ENCODE measurements at regions not wholly inside any gene's neighbourhood (a gene's known extent, or its start where the extent isn't known, plus 50 kb on each side); places are given as distances from the start of the nearest gene placed in this dataset.

DNA sequence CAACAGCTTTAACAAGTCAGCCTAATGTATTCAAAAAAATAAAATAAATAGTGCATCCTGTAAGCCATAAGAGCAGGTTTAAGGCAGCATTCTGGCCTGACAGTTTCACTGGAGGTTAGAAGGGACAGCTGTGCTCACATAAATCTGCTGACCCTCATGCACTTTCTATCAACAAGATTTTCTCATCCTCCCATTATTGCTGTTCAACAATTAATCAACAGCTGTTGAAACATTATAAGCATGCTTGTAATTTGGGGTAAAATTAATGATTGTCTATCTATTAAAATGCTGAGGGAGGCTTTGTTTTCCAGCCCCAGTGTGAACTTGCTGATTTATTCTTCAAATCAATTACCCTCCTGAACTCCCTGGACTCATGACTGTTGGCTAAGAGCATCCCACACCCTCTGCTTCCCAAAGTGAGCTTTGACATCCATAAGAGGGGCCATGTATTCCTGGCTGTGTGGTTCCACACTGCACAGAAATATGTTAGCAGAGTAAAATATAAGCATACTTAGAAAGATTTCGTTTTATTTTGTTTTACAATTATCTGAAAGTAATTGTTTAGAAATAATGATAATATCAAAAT lies 492.4 kb downstream of the EFNB2 start:
- WGBS, 2 donors, result 81 to 90% methylated on average over 1 of the region's 1 CpG
- Histone ChIP-seq H3K9me3 (no peaks in the 10 kb centered on the region), H3K4me3 (replicated peaks in 1 of 3) (no peak overlapping the region), H3K4me1 (no peaks in the 10 kb centered on the region), H3K27me3 (no peaks in the 10 kb centered on the region), H3K27ac (no peak overlapping the region), H3K36me3 (no peaks in the 10 kb centered on the region)
- intact Hi-C loops (cut with DNase I), result no loop called here
- DNase-seq, result no peak
- TF ChIP-seq POLR2A (IDR thresholded peaks at IDR 0.05), result no peak
- TF ChIP-seq, protein P1, sequence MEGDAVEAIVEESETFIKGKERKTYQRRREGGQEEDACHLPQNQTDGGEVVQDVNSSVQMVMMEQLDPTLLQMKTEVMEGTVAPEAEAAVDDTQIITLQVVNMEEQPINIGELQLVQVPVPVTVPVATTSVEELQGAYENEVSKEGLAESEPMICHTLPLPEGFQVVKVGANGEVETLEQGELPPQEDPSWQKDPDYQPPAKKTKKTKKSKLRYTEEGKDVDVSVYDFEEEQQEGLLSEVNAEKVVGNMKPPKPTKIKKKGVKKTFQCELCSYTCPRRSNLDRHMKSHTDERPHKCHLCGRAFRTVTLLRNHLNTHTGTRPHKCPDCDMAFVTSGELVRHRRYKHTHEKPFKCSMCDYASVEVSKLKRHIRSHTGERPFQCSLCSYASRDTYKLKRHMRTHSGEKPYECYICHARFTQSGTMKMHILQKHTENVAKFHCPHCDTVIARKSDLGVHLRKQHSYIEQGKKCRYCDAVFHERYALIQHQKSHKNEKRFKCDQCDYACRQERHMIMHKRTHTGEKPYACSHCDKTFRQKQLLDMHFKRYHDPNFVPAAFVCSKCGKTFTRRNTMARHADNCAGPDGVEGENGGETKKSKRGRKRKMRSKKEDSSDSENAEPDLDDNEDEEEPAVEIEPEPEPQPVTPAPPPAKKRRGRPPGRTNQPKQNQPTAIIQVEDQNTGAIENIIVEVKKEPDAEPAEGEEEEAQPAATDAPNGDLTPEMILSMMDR (IDR thresholded peaks at IDR 0.05), result no peak

DNA sequence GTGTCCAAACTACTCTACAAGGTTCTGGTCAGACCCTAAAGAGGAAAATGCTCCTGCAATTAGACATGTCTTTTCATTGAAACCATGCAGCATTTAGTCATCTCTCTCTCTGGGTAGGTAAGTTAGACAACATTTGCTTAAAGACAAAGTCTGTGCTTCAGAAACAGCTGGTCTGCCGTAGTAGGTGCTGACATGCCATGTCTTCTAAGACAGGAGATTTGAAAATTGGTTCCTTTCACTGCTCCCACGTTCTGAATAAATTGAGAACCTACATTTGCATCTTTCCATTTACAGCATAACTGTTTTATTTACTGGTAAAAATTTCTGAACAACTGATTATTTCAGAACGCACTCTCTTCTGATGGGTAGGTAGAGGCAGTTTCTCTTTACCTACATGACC lies 494.0 kb downstream of the EFNB2 start:
- 93 to 98% methylated on average over 3 of the region's 3 CpGs for WGBS, 2 donors
- H3K9me3 ChIP-seq, result no peaks in the 10 kb centered on the region
- no peaks in the 10 kb centered on the region for H3K36me3 ChIP-seq
- no peak for DNase-seq
- no peak overlapping the region for H3K27ac ChIP-seq
- H3K4me1 ChIP-seq, result no peaks in the 10 kb centered on the region
- no peaks in the 10 kb centered on the region for H3K27me3 ChIP-seq
- intact Hi-C loops (cut with DNase I), result no loop called here
- TF ChIP-seq, protein P1 (IDR thresholded peaks at IDR 0.05), result no peak
- TF ChIP-seq POLR2A (IDR thresholded peaks at IDR 0.05), result no peak
- no peak overlapping the region for H3K4me3 ChIP-seq (replicated peaks in 1 of 3)

DNA sequence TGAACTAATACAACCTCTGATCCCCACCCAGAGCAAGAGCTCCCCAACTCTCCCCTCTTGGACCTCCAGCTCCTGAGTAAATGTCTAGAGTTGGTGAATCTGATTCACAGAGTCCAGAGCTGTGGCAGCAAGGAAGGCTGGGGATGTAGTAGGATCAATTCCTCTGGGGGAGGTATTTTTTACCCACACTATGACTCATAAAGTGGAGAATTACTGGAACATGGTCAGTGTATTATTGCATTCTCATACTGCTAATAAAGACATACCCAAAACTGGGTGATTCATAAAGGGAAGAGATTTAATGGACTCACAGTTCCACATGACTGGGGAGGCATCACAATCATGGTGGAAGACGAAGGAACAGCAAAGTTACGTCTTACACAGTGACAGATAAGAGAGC lies 496.7 kb downstream of the EFNB2 start:
- no peak overlapping the region for H3K27ac ChIP-seq

DNA sequence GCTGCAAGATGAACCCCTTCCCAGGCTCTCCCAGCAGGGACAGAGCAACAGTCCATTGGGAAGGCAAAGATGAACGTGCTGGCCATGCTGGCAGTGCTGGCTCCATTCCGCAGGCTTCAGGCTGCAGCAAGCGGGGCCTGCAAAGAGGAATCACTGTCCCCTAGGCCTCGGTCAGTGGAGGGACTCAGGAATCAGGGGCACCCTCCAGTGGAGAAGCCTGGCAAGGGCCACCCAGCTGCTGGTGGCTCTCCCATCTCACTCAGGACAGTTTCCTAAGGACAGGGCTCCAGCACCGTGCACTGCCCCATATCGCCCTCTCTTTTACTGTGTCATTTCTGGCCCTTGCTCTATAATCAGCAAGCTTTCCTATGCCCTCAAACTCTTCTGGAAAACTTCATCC lies 498.6 kb downstream of the EFNB2 start:
- TF ChIP-seq, protein P1 (IDR thresholded peaks at IDR 0.05), result no peak
- TF ChIP-seq POLR2A (IDR thresholded peaks at IDR 0.05), result no peak
- no peak overlapping the region for H3K4me3 ChIP-seq (replicated peaks in 1 of 3)
- H3K27me3 ChIP-seq, result no peaks in the 10 kb centered on the region
- intact Hi-C loops (cut with DNase I), result no loop called here
- 84 to 86% methylated on average over 6 of the region's 6 CpGs for WGBS, 2 donors
- H3K27ac ChIP-seq, result no peak overlapping the region
- no peak for DNase-seq
- H3K36me3 ChIP-seq, result no peaks in the 10 kb centered on the region
- H3K9me3 ChIP-seq, result no peaks in the 10 kb centered on the region
- H3K4me1 ChIP-seq, result no peaks in the 10 kb centered on the region

More for the DNA sequence above, 496.7 kb downstream of the EFNB2 start:
- TF ChIP-seq, protein P1 (IDR thresholded peaks at IDR 0.05), result no peak
- no peak for TF ChIP-seq POLR2A (IDR thresholded peaks at IDR 0.05)
- intact Hi-C loops (cut with DNase I), result no loop called here
- no peak for DNase-seq
- H3K4me3 ChIP-seq (replicated peaks in 1 of 3), result no peak overlapping the region
- no peaks in the 10 kb centered on the region for H3K27me3 ChIP-seq
- no peaks in the 10 kb centered on the region for H3K4me1 ChIP-seq
- 92 to 97% methylated on average over 2 of the region's 2 CpGs for WGBS, 2 donors
- H3K9me3 ChIP-seq, result no peaks in the 10 kb centered on the region
- no peaks in the 10 kb centered on the region for H3K36me3 ChIP-seq

DNA sequence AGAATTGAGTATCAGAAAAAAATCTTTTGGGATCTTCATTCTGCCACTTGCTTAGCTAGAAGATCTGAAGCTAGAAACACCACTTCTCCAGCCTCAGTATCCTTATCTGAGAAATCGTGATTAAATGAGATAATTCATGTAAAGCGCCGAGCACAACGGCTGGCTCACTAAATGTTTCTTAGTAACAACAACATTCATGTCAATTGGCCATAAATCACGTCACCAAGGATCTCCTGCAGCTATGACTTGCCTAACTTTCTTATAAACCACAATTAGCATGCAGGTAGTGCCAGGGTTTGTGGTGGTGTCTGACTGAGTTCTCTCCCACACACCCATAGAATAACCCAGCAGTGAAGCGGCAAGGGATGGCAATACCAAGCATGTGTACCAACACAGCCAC lies 501.3 kb downstream of the EFNB2 start:
- intact Hi-C loops (cut with DNase I), result no loop called here
- TF ChIP-seq, protein P1 (IDR thresholded peaks at IDR 0.05), result no peak
- no peak for TF ChIP-seq POLR2A (IDR thresholded peaks at IDR 0.05)
- Histone ChIP-seq H3K36me3 (no peaks in the 10 kb centered on the region), H3K4me3 (replicated peaks in 1 of 3) (no peak overlapping the region), H3K27ac (no peak overlapping the region), H3K9me3 (no peaks in the 10 kb centered on the region), H3K27me3 (no peaks in the 10 kb centered on the region), H3K4me1 (no peaks in the 10 kb centered on the region)
- WGBS, 2 donors, result 70 to 83% methylated on average over 6 of the region's 6 CpGs
- DNase-seq, result no peak

Measured in thyroid gland (tissue), 4 donors.